Renal cortical epithelial cell (primary cell): ENCODE measurements at regions not wholly inside any gene's neighbourhood (a gene's known extent, or its start where the extent isn't known, plus 50 kb on each side); places are given as distances from the start of the nearest gene placed in this dataset.
"Not testable (repeated sequence)": the region's sequence is repeated elsewhere in the genome, so short reads cannot be mapped to it uniquely, and the experiment has no call there.

ENCODE experiments used
- DNase-seq: peaks from one replicate; pipeline ENCODE4 v3.0.0-alpha.2; 2011; ENCODE audit warnings: low read depth

DNA sequence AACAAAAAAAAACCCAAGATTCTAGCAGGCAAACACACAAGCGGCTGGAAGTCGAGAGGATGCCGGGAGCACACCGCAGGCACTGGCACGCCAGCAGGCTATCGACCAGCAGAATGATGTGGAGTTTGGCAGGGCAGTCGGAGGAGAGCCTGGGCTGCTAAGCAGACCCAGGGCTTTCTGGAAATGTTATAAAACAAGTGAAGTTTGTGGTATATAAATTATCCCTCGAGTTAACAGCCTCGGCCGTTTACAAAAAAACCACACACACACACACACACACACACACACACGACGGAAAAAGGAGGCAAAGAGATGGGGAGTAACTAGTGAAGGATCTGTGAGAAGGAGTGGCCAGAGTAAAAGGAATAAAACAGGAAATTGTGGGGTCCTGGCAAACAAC lies 87.2 kb upstream of the IVNS1ABP start:
- DNase-seq = no peak

GRCh38 chr1:185402930-185403329 lies 85.9 kb upstream of the IVNS1ABP start:
- peak; percentile 30 for DNase-seq

DNA sequence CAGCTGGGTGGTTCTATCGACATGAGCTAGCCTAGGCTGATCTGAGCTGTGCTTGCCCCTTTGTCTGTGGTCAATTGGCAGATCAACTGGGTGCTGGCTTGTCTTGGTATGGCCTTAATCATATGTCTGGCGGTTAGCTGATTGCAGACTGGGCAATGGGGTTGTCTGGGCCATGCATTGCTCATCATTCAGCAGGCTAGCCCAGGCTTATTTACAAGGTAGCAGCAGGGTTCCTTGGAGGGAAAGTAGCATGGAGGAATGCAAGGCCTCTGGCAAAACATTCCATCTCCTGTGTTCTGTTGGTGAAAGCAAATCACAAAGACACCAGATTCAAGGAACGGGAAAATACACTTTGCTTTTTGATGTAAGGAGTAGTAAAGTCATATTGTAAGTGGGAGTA lies 84.0 kb upstream of the IVNS1ABP start:
- peak; percentile 60 for DNase-seq

DNA sequence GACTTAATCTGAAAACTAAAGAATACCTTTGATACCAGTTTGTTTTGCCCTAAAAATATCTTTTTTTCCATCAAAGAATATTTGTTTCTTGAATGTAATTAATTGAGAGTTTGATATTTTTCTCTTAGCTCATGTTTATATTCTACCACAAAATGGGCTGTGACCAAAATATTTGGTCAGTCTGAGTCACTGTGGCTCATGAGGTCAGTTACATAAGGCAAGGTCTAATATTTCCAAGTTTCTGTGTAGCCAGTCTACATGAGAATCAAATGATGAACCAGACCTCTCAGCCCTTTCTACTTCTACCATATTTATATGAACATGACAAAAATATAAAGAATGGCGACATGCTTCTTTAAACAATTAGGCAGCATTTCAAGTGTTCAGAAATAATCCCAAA lies 83.0 kb upstream of the IVNS1ABP start:
- DNase-seq = peak; percentile 48

GRCh38 chr1:185398599-185398998 lies 81.6 kb upstream of the IVNS1ABP start:
- no peak for DNase-seq

DNA sequence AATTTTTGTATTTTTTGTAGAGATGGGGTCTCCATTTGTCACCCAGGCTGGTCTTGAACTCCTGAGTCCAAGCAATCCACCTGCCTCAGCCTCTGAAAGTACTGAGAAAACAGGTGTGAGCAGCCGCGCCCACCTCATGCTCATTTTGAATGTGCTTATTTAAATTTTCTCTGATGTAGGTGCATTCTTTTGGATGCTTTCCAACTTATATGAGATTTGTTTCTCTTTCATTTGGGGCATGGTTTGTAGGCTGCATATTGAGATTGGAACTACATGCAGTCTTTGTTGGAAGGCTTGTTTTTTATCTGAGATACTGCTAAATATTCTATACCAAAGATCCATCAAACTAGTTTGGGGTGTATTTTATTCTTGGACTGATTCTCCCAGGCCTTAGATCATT lies 81.0 kb upstream of the IVNS1ABP start:
- no peak for DNase-seq

DNA sequence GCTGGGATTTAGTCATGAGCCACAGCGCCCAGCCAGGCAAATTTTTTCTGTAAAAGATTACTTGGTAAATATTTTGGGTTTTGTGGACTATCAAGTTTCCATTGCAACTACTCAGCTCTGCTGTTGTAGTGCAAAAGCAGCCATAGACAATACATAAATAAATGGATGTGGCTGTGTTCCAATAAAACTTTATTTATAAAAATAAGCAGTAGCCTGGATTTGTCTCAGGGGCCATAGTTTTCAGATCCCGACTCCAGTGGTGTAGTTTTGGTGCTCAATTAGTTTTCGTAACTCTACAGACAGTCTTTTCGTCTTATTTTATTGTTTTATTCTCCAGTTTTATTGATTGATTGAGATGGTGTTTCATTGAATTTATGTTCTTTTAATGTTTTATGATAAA lies 80.1 kb upstream of the IVNS1ABP start:
- no peak for DNase-seq

- DNase-seq = no peak
Observed at GRCh38 chr1:185396126-185396525, 79.1 kb upstream of the IVNS1ABP start.

DNA sequence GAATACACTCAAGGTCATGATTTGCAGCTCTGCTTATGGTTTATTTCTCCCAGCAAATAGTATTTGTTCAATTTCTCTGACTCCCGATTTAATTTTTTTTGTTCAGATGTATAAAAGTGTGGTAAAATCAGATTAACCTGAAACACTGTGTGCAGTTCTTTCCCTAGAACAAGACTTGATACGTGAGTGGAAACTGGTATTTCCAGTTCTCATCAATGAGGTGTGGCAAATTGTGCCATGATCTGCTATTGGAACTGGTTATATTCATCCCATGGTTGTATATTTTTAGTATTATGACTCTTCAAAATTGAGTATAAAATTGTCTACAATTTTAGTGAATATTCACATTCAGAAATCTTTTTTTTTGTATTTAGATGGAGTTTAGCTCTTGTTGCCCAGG lies 76.8 kb upstream of the IVNS1ABP start:
- DNase-seq = peak; percentile 17

- DNase-seq = no peak
Observed at GRCh38 chr1:185393205-185393604, 76.2 kb upstream of the IVNS1ABP start.

DNA sequence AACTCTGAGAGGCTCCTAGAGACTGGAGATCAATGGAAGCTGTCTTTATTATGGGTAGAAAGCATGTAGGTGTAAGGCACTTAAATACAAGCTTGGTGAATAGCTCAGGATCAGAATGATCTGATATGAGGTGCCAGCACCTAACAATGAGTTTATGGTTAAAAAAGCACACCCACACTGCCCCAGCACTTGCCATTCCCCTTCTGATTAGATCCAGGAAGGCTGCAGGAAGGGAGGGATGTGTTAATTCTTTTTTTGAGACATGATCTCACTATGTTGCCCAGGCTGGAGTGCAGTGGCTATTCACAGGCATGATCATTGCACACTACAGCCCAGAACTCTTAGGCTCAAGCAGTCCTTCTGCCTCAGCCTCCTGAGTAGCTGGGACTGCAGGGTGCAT lies 71.8 kb upstream of the IVNS1ABP start:
- DNase-seq = no peak

DNA sequence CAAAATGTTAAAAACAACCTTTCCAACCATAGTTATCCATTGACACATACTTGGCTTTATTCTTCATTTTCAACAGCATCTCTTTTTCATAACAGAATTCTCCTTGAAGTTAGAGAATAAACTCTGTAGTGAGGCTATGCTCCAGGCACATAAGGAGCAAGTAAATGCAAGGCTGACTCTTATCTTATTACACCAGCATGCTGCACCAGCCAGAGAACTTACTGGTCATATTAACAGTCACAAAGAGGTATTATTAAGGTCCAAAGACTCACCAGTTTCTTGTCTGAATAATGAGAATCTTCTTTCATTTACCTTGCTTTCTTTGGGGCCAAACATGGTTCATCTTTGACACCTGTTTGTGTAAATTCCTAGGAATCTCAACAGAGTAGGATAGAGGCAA lies 71.3 kb upstream of the IVNS1ABP start:
- DNase-seq = no peak

DNA sequence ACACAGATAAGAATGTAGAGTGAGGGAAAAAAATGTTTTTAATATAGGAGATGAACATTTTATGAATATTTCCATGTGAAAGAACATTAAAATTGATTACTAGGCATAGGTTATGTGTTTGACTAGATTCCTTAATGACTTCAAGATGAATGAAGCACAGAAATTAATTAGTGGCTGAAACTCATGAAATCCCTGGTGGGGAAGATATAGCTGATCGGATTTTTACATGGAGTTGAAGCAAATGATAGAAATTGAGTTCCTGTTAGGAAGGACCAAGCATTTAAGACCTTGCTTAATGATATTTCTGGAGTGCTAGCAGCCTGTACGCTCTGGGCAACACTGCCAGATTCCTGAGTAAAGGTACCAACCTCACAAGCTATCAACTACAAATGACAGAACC lies 68.9 kb upstream of the IVNS1ABP start:
- no peak for DNase-seq

DNA sequence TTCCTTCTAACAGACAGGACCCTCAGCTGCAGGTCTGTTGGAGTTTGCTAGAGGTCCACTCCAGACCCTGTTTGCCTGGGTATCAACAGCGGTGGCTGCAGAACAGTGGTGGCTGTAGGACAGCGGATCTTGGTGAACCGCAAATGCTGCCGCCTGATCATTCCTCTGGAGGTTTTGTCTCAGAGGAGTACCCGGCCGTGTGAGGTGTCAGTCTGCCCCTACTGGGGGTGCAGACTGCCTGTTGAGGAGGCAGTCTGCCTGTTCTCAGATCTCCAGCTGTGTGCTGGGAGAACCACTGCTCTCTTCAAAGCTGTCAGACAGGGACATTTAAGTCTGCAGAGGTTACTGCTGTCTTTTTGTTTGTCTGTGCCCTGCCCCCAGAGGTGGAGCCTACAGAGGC lies 66.8 kb upstream of the IVNS1ABP start:
- not testable (repeated sequence) for DNase-seq

- no peak for DNase-seq
Observed at GRCh38 chr1:185377831-185378230, 60.8 kb upstream of the IVNS1ABP start.

DNA sequence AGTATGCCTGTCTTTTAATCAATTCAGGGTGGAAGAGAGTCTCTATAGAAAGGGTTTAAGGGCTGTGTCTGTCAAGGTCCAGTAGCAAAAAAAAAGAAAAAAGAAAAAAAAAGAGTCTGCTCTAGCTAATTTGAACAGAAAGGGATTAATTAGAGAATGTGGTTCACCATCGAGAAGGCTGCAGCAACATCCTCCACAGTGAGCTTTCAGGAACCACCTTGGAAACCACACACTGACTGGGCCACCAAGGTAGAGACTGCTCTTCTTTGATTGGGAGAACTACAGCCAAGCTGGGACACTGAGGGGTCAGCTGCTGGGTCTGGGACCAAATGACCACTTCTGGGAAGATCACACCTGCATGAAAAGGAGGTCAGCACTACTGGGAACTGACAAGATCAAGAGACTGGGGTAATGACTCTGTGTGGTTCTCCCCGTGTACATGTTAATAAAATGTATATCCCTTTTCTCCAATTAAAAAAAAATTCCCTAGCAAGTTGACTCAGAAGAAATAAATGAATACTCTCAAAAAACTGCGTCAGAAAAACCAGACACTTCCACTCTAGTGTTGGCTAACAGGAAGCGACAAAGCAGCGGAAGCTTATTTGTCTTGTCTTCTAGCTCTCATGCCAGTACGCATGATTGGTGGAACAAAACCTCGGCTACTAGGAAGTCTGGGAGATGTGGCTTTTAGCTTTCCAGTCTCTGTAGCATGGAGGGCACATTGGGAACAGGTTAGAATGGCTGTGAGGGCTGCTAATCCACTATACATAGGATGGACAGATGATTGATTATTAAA lies 60.0 kb upstream of the IVNS1ABP start:
- no peak for DNase-seq

GRCh38 chr1:185376288-185376687 lies 59.2 kb upstream of the IVNS1ABP start:
- no peak for DNase-seq

DNA sequence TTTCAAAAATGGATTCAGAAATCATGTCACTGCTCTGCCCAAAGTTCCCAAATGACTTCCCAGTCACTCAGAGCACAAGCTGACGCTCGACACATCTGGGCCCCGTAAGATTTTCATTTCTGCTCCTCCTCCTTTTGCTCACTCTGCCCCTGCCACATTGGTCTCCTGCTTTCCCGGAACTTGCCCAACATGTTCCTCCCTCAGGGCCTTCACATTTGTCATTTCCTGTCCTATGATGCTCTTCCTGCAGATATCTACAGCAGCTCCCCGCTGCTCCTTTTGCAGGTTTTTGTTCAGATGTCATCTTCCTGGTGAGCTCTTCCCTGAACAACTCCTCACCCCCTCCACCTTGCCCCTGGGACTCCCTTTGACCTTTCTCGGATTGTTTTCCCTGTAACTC lies 58.5 kb upstream of the IVNS1ABP start:
- no peak for DNase-seq

- peak; percentile 63 for DNase-seq
Observed at GRCh38 chr1:185373813-185374529, 56.9 kb upstream of the IVNS1ABP start.

DNA sequence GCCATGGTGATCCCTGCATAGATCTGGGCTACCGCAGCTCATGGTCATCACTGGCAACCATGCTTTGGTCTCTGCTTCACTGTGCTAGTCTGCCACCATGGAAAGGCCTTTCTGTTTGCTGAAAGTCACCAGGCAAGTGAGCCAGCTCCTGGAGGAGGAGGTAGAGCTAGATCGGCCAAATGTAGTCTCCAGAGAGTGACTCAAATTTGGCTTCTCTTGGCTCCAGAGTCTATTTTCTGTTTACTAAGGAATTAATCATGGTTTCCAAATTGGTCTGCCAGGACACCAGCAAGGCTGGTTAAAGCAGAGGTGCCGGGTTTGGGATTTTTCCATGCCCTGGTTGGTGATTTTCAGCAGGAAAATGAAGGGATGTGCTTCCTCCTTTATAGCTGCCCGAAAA lies 52.7 kb upstream of the IVNS1ABP start:
- DNase-seq = no peak

- no peak for DNase-seq
Observed at GRCh38 chr1:185368913-185369491, 52.0 kb upstream of the IVNS1ABP start.

DNA sequence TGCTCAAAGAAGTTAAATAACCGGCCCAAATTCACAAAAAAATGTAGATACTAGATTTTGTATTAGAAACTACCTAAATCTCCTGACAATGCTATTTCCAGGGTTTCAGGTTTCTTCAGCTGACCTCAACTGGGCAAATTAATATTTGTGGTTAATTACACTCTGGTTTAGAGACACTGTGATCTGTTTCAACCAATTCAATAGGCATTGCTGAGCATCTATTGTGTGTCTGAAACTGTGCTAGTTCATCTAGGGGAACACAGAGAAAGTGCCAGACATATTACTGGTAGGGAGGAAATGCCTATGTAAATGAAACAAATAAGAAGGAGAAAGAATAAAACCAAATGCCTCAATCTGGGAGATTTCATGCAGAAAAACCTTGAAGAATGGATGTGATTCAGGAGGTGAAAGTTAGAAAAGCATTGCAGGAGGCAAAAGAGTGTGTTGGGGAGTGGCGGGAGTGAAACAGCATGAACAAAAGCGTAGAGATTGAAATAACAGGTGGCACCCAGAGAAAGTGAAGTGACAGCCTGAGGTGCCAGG lies 51.3 kb upstream of the IVNS1ABP start:
- no peak for DNase-seq

DNA sequence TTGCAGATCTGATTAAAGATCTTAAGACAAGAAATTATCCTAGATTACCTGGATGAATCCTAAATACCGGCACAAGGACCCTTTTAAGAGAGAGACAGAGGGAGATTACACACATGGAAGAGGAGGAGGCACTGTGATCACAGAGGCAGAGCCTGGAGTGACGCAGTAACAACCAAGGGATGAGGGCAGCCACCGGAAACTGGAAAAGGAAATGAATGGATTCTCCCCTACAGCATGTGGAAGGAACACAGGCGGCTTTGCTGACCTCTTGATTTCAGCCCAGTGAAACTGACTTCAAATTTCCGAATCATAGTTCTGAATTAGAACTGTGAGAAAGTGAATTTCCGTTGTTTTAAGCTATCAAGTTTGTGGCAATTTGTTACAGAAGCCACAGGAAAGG lies 50.2 kb upstream of the IVNS1ABP start:
- no peak for DNase-seq
